GM19397 (cell line): ENCODE measurements at regions not wholly inside any gene's neighbourhood (a gene's known extent, or its start where the extent isn't known, plus 50 kb on each side); places are given as distances from the start of the nearest gene placed in this dataset.

ENCODE experiments used
- ATAC-seq: cut with Tn5 transposase; IDR thresholded peaks from one replicate; pipeline ENCODE4 v1.9.1; 2021; ENCODE audit warnings: mild to moderate bottlenecking, moderate library complexity; ENCODE audit not compliant: unreplicated experiment

GRCh38 chr4:188197566-188197965 lies 58.3 kb downstream of the TRIML1 start:
- ATAC-seq: no peak

- ATAC-seq: no peak
These were observed 59.9 kb downstream of the TRIML1 start for GRCh38 chr4:188198982-188199792.

DNA sequence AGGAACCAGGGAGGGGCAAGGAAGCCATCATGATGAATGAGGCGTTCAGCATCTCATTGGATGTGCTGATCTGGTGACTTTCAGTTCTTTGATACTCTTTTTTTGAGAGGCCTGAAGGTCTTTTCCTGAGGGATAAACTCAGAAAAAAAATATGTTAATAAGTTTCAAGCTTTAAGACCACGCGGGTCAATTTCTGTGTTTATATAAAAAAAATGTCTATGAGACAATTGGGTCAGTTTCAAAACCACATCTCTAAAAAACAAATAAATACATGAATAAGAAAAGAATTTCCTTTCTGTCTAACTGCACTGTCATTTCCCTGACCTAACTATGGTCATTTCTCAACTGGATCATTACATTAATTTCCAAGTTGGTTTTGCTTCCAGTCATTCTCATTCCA lies 62.6 kb downstream of the TRIML1 start:
- ATAC-seq: no peak

DNA sequence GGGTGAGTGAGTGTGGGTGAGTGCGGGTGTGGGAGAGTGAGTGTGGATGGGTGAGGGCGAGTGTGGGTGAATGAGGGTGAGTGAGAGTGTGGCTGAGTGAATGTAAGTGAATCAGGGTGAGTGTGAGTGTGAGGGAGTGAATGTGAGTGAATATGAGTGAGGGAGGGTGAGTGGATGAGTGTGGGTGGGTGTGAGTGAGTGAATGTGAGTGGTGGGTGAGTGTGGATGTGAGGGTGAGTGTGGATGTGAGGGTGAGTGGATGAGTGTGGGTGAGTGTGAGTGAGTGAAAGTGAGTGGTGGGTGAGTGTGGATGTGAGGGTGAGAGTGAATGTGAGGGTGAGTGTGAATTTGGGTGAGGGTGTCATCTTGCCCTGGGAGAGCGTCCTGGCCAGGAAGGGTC lies 67.5 kb downstream of the TRIML1 start:
- ATAC-seq: no peak

GRCh38 chr4:188214861-188215260 lies 75.6 kb downstream of the TRIML1 start:
- ATAC-seq: no peak

DNA sequence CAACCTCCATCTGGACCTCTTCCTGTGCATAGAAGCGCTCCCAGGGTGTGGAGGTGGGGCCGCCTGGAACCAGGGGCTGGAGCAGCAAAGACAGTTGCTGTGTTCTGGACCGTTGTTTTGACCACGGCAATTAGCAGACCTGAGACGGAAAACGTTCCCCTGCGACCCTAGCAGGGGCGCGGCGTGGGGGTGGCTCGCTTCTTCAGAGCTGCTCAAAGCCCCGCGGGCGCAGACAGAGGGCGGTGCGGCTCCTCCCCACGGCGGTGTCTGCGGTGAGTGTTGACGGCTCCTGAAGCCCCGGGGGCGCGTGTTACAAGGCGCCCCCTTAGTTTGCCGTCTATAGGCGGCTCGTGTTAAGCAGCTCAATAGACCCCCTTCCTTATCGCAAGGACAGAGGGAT lies 79.2 kb downstream of the TRIML1 start:
- ATAC-seq: no peak

- ATAC-seq: no peak
These were observed 80.8 kb downstream of the TRIML1 start for GRCh38 chr4:188220006-188220405.

GRCh38 chr4:188221090-188221489 lies 81.8 kb downstream of the TRIML1 start:
- ATAC-seq: no peak

- no peak for ATAC-seq
These were observed 89.0 kb downstream of the TRIML1 start for GRCh38 chr4:188228279-188228678.

GRCh38 chr4:188232428-188232827 lies 93.2 kb downstream of the TRIML1 start:
- no peak for ATAC-seq

GRCh38 chr4:188242041-188242440 lies 102.8 kb downstream of the TRIML1 start:
- no peak for ATAC-seq

DNA sequence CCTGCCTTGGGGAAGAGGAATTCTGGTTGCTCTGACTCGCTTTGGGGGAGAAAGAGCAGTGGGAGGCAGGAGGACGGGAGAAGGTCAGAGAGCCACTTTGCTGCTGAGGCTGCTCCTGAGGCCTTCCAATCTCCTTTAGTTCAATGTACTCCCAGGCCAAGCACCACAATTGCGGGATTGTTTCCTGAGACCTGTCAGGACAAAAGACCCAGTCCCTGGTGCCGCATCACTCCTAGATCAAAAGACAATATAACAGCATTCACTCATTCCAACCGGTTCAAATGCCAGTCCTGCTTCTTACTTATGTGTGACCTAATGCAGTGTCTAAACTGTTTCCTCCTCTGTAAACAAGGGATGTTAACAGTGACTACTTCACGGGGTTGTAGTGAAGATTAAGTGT lies 106.4 kb downstream of the TRIML1 start:
- no peak for ATAC-seq

- no peak for ATAC-seq
These were observed 107.2 kb downstream of the TRIML1 start for GRCh38 chr4:188246488-188246887.

GRCh38 chr4:188254211-188254610 lies 115.0 kb downstream of the TRIML1 start:
- no peak for ATAC-seq

GRCh38 chr4:188262464-188262863 lies 123.2 kb downstream of the TRIML1 start:
- no peak for ATAC-seq

- no peak for ATAC-seq
These were observed 124.1 kb downstream of the TRIML1 start for GRCh38 chr4:188263321-188263720.

GRCh38 chr4:188266386-188266785 lies 127.1 kb downstream of the TRIML1 start:
- no peak for ATAC-seq

DNA sequence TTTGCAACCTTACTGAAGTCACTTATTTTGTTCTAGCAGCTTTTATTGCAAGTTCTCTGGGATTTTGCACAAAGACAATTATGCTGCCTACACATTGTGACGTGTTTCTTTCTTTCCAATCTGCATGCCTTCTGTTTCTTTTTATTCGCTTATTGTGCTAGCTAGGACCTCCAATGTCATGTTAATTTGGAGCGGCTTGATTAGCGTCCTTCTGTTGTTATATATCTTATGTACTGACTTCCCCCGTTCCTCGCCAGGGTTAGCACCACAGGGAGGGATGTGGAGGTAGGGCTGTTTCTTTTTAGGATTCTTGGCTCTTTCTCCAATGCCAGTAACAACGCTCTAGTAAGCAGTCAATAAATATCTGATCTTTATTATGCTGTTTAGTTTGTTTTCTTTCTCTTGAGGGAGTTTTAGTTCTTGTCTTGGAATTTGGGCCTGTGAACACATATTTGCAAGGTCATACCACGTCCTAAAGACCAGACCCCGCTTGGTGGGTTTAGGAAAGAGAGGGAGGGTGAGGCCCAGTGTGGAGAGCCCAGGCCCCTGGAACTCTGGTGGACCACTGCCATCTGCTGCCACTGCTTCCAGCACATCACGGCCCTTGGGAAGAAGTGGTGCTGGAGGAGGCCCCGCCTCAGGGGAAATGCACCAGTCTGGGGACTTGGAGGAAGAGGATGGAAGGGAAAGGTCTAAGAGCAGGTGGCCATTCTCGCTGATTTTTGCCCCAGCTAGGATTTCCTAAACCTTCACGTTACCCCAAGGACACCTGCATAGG lies 129.1 kb downstream of the TRIML1 start:
- no peak for ATAC-seq

DNA sequence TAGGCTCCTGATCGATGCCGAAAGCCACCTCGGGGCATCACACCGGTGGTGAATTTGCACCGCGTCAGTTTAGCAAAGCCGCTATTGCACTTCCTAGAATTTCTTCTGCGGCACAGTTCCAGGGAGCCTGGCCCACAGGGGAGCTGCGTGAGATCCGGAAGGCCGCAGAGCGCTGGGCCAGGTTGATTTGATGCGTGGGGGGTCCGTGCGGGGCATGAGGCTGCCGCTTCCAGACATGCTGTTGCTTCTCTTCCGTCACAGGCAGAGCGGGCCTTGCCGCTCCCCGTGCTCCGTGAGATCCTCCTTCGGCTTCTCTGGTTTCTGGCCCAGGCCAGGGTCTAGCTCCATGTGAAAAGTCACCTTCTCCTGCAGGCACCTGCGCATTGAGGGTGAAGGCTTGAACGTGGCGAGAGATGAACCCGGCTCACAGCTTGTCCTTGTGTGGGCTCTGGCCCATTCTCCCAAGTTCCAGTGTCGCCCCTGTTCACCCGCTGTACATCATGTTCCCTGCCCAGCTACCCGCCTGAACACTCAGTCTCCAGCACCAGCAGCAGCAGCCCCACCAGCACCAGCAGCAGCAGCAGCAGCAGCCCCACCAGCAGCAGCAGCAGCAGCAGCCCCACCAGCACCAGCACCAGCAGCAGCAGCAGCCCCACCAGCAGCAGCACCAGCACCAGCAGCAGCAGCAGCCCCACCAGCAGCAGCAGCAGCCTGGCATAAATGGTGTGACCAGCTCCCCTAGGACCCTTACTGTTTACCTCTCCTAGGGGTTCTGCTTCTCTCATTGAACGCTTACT lies 131.2 kb downstream of the TRIML1 start:
- no peak for ATAC-seq

DNA sequence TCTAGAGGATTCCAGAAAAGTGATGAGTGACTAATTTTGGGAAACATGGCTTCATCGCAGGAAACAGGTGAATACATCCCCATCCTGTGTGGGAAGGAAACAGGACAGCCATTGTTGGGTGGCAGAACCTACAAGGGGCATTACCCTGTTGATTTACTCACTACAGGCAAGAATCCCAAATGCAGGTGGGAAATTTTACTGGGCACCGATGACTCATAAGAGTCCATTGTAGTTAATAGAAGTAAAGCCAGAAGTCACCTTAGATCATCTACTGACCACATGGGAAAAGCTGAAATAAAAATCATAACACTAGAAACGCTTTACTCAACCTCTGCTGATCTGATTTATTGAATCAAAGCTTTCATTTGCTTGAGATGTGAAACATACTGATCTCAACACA lies 136.4 kb downstream of the TRIML1 start:
- ATAC-seq: no peak

DNA sequence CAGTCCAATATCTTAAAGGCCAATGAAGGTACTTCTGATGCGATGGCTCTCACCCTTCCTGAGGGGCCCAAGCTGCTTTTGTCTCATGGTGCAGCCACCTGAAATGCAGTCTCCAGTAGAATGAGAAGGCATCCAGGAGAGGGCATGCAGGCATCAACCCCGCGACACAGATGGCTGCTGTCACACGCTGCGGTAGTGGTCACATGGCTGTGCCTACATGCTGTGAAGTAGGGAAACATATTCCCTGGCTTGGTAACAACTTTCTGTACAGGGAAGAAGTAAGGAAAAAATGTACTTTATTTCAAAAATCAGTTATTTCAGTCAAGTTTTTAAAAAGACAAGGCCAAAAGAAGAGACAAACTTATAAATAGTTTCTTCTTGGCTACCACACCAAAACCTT lies 139.9 kb downstream of the TRIML1 start:
- ATAC-seq: no peak
